LoVo (cell line): ENCODE measurements at regions not wholly inside any gene's neighbourhood (a gene's known extent, or its start where the extent isn't known, plus 50 kb on each side); places are given as distances from the start of the nearest gene placed in this dataset.

ENCODE experiments used
- DNase-seq: peaks from one replicate; pipeline ENCODE4 v3.0.0-alpha.2; 2016; ENCODE audit warnings: low spot score

DNA sequence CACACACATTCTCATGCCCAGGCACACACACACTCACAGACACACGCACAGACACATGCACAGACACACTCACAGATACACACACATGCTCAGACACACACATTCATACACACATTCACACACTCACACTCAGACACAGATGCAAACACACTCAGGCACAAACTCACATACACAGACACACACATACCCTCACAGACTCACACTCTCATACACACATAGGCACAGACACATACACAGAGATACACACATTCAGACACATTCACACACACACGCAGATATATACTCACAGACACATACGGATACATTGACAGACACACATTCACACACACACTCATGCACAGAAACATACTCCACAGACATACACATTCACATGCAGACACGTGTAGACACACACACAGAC, 89.6 kb downstream of the RBFOX3 start:
- DNase-seq = no peak

DNA sequence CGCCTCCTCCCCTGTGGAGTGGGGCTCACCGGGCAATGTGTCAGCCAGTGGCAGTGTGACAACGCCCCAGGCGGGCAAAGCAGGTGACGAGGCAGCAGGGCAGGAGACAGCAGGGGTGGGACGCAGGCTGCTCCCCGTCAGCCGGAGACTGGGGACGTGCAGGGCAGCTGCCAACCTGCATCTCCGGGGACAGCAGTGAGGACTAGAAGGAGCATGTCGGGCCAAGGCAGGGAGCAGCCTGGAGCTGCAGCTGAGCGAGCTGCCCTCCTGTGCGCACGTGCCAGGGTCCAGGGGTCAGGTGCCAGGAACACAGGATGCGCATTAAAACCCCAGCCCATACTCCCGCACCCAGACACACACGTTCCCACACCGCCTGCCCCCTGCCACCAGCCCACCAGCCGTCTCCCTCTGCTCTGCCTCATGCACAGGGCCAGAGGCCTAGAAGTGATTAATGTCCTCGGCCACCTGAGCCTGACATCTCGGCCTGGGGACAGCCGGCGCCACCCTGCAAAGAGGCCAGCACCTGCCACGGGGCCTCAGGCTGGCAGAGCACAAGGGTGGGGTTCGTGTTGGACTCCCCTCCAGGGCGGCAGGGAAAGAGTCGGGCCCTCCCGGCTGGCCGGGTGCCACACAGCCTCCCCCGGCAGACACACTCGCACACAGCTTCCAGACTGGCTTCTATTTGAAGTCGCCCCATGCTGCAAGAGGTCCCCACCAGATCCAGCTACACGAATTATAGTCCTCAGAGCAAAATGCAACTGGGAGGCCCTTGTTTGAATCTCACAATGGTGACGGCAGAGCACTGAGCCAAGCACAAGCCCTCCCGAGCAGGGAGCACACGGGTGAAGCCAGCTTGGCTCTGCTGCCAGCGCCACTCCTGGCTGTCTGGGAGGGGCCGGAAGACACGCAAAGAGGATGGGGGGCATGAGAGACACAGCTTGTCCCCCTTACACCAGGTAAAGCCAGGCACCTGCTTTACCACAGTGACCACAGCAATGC, 90.4 kb downstream of the RBFOX3 start:
- no peak for DNase-seq

DNA sequence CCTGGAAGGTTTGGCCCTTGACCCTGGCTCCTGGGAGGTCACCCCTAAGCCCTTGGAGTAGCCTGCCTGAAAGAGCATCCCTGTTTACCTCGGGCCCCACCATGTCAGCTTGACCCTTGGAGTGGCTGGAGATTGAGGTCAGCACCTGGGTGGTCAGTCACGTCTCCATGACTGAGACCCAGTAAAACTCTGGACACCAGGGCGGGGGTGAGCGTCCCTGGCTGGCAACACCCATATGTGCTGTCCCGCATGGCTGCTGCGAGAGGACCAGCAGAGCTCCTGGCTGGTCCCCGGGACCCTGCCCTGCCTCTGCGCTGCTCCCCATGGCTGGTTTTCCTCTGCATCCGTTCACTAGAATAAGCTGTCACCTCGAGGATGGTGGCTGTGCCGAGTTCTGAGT, 91.2 kb downstream of the RBFOX3 start:
- DNase-seq = no peak

DNA sequence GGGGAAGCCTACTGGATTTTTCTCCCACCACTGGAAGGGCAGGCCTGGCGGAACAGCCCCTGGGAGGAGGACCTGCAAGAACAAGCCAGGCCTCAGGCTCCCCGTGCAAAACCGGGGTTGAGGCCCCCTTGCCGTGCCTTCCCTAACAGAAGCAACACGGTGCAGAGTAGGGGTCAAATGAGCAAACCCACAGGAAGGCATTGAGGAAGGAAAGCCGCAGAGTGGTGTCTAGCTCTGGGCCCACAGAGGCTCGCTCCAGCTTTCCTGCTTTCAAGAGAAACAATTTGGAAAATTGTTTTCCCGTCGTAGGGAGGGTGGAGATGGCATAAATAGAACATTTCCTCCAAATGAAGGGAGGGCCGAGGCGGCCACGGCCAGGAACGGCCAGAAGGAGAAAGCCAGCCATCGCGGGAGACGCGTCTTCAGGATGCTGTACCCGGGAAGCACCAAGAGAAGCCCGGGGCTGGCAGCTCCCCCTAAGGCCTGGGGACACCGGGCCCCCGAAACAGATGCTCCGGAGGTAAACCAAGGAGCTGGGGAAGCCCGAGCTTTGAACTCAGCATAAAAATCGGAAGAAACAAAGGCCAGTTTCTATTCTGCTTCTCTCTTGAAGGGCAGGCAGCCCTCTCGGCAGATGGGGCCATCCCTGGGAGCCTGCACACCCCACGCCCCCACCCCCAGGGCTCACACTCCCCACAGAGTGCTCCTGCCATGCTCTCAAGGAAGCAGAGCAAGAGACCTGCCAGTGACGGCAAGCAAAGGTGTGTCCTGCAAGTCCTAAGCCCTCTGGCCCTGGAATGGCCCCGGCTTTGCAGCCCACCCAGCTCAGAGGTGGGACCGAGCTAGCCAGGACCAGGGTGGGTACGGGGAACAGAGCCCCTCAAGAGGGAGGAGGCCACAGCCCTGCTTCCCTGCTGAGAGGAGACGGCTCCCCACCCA, 92.0 kb downstream of the RBFOX3 start:
- no peak for DNase-seq

DNA sequence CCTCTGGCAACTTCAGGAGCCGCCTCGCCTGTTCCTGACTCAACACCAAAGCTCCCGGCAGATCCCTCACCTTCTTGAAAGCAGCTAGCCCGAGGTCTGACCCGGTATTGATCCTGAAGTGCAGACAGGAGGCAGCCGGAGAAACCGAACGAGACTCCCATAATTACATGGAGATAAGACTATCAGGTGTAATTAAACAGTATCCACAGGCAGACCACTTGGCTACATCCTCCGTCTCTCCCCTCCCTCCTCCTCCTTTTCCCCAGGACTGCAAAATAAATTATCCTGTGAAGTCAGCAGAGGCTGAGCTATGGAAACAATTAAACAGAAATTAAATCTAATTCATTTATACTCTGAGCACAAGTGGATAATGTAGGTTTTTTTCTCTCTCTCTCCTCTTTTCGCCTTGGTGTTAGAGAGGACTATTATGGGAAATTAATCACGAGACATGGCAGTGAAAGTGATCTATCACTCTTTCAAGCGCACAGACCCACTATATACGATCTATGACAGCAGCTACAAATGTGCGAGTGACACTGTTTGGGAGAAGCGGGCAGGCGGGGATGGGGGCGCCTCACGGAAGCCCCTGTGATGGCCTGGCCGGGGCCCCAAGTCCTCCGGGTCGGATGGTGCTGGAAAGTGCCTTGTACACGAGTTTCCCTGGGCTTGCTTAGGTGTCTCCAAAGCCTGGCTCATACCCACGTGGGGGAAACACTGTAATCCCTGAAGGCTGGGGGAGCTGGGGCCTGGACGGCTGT, 92.8 kb downstream of the RBFOX3 start:
- DNase-seq = no peak

DNA sequence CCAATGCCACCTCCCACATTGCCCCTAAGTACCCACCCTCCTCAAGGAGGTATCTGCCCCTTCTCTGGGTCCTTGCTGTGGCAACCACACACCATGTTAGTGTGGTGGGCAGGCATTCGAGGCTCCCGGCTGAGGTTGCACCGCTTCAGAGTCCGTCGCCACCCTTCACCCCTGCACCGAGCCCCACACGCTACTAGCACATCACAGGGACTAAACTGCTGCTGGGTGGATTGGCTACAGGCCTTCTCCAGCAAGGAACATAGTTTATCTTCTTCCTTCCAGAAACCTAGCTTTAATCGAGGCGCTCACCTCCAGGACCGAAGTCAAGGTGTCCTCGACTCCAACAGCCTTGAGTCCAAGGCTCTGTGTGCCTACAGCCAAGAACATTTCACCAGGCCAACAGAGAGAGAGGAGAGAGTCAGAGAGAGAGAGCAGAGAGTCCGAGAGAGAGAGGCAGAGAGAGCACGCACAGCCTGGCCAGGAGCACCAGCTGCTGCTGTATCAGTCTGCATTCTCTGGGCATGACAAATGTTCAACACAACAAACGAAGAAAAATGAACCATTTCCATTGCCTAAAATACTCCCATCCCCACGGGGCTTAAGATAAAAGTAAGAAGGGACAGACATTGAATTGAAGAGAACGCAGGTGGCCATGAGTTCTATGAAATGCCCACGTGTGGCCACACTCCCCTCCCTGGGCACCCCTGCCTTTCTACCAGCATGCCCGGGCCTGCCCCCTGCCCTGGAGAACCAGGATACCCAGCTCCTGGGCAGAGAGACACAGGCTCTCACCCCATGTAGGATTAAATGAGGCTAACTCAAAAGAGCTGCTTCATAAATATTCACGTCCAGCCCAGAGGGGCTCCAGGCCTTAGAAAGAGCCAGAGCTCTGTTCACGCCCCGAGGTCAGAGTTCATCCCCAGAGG, 94.9 kb downstream of the RBFOX3 start:
- no peak for DNase-seq

DNA sequence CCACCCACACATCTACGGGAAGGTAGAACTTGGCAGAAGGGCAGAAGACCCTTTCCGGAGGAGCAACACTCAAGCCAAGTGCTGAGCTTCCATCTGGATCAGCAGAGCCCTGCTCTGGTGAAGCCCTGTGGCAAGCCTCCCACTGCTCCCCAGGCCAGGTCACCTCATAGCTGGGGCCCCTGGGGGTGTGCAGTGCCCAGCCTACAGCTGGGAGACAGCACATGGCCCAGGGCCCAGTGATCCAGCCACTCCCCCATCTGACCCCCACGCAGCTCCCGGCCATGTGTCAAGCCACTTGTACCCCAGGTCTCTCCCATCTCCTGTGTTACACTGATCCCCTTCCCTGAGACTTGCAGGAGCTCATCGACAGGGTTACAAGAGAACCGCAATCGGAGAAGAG, 95.7 kb downstream of the RBFOX3 start:
- DNase-seq = no peak

DNA sequence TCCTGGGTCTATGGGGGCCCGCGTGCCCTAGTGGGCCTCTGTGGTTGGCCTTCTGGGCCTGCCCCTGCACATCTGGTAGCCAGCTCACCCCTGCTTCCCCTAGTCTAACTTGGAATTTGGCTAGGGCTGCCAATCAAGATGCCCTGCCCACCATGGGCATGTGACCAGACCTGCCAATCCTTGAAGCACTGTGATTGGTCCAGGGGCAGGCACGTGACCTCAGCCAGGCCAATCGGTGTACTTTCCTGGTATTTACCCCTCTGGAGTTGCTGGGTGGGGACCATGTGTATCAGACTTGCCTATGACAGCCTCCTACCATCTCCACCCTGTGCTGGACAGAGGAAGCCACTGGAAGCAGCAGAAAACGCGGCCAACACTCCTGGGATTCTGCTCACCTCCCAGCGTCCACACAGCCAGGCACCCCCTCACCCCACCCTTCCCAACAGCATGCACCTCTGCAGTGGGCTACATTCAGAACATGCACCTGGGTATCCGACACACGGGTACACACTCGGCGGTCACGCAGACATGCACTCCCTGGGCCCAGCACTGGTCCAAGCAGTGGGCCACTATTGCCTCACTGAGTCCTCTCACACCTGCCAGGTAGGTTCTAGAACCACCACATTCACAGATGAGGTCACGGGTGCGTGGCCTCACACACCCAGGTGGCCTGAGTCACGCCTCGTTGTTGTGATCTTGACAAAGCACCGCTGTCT, 96.9 kb downstream of the RBFOX3 start:
- no peak for DNase-seq

DNA sequence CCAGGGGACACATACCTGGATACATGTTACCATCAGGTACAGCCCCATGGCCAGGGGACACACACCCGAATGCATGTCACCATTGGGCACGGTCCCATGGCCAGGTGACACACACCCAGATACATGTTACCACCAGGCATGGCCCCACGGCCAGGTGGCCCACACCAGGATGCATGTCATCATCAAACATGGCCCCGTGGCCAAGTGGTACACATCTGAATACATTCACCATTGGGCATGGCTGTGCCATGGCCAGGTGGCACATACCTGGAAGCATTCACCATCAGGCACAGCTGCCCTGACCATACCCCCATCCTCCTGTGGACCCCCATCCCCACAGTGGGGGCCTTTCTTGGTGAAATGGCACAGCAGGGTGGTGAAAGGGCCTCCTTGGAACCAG, 97.6 kb downstream of the RBFOX3 start:
- DNase-seq = no peak

DNA sequence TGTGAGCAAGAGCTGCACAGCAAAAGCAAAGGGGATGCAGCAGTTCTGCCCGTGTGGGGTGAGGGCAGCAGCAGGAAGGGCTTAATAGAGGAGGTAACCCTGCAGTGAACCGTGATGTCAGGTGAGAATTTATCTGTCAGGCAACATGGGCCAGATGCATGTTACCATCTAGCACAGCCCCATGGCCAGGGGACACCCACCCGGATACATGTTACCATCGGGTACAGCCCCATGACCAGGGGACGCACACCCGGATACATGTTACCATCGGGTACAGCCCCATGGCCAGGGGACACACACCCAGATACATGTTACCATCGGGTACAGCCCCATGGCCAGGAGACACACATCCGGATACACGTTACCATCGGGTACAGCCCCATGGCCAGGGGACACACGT, 99.4 kb downstream of the RBFOX3 start:
- no peak for DNase-seq

DNA sequence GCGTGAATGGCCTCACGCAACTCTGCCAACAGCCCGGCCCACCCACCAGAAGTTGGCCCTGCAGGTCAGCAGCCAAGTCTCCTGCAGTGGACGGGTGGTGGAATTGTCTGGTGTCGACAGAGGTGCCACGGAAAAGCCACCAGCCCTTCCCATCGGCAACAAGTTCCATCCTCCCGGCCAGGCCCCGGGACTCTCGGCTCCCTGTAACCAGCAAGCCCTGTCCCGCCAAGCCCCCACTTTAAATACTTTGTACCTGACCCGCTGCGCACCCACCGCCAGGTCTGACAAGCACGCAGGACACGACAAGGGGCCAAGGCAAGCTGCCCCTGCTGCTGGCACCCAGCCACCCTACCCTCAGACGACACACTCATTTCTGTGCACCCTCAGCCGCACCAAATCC, 100.8 kb downstream of the RBFOX3 start:
- no peak for DNase-seq

DNA sequence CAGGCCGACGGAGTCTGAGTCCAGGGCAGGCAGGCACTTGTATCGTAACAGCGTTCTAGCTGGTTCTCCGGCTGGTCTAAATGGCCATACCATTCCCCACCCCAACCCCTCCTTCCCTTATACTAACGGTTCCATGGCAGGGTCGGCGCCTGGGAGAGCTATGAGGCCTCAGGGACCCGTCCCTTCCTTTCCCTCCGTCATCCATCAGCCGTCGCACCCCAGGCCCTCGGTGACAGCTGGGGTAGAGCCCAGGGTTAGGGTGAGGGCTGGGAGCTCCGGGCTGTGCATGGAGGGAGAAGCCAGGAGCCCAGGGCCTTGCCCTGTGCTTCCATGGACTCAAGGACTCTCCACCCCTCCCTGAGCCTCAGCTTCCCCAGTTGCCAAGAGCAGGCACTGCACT, 101.4 kb downstream of the RBFOX3 start:
- no peak for DNase-seq

DNA sequence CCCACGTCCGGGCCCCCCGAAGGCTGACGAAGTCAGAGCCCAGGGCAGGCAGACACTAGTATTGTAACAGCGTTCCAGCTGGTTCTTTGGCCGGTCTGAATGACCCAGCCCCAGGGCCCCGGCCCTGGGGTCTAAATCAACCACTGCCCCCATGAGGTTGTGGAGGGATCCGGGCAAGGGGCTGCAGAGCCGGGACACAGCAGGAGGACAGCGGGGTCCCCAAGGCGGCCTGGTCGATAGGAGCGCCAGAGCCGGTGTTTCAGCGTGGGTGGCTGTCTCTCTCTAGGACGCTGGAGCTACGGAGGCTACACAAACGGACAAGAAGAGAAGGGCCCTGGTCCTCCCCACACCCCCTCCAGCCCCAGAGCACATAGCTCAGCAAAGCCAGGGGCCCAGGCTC, 101.8 kb downstream of the RBFOX3 start:
- no peak for DNase-seq

DNA sequence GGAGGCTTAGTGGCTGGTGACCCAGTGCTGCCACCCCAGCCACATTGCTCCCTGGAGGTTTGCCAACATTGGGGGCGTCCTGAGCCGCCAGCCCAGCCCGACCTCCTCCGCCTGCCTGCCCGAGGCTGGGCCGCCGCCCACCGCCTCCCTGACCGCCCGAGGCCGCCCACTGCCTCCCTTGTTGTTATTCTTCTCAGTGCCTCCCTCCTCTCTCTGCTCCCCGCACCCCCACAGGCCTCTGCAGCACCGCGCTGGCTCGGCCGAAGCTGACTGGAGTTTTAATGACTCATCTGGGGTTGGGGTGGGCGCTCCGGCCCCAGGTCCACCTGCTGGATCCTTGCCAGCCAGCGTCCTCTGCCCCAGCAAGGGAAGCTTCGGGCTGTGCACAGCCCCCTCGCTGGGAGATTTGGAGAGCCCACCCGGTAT, 102.5 kb downstream of the RBFOX3 start:
- no peak for DNase-seq

DNA sequence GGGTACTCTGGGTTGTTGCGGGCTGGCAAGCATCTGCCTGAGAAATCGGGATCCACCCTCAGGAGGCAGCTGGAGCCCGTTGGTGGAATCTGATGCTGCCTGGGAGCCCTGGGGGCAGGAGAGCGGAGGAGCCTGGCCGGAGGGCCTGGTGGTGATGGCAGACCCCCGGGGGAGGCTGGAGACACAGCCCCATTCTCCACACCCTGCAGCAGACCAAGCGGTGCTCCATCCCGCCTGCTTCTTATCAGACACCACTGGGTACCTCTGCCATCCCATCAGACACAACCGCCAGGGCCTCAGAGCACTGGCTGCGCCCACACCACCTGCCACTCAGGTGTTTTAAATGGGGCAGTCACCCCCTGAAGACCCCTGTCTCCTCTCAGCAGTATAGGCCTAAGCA, 103.9 kb downstream of the RBFOX3 start:
- DNase-seq = no peak

DNA sequence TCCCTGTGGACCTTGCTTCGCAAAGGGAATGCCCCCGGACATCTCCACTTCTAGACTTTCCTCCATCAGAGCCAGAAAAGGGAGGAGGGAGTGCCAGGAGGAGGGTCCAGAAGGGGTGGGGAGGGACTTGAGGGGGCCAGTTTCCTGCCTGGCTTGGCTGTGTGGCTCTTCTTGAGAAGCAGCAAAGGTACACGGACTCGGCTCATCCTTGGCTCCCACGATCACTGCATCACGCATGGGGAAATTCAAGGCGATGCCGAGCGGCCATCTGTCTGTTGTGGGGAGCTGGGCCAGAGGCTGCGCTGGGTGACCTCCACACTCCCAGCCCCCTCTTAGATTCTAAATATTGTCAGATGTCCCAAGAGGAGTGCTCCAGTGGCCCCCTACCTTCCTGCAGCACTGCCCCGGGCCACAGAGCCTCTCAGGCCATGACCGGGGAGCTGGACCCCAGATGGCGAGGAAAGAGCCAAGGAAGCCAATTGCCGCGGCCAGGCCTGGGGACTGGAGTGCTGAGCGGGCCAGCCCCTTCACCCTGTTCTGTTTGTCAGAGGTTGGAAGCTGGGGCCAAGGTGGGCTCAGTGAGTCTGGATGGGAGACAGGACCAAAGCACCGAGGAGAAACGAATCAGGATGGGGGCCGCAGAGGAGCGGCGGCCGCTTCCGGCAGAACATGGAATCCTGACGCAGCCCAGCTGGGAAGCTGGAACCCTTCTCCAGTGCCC, 104.5 kb downstream of the RBFOX3 start:
- no peak for DNase-seq

DNA sequence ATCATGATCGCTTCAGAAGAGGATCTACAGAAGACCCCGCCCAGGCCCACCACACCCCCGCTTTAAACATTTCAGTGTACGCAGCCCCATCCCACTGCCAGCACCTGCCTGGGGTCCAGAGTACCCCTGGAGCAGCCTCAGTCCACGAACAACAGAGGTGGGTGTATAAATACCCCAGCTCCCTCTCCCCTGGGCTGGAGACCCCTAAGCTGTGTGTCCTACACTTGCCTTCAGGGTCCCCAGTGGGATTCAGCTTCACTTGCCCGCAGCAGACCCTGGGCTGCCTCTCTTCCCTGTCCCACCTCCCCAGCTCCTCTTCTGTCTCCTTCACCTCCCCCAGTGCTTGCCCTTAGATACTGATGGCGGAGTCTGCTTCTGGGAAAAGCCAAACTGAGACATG, 105.7 kb downstream of the RBFOX3 start:
- no peak for DNase-seq

DNA sequence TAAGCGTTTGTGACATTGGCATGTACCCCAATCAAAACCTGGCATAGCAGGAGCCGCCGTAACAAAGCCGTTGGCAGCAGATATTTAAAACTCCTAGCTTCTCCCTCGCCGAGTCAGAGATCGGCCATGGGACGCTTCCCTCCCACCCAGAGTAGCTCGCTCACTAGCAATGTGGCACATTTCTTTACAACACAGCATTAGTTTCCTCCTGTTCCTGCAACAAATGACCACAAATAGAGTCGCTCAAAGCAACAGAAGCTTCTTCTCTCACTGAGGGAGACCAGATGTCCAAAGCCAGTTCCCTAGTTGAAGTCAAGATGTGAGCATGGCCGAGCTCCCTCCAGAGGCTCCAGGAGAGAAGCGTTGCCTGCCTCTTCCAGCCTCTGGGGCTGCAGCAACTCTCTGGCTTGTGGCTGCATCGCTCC, 106.7 kb downstream of the RBFOX3 start:
- no peak for DNase-seq

DNA sequence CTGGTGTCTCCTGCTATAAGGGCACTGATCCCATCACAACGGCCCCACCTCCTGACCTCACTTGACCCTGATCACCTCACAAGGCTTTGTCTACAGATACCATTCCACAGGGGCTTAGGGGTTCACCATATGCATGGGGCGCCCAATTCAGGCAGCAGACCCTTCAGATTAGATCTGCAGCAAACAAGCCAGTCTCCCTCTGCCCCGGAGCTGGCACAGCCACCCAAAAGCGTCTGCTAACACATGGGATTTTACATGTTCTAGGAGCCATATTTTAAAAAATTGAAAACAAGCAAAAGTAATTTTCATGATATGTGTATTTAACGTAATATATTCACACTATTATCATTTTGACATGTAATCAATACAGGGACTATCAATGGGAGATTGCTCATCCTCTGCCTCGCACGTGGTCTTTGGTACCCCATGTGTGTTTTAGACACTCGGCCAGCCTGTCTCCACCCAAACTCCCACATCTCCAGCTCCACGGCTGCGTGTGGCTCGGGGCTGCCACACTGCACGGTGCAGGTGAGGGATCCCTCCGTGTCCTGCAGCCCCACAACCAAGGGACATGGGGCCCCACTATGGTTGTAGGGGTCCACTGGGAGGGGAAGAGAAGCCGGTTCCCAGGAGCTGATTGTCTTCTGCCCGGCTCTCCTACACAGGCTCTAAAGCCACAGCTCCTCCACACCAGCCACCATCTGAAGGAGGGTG, 107.6 kb downstream of the RBFOX3 start:
- no peak for DNase-seq
